ENCODE measurements at regions not wholly inside any gene's neighbourhood (a gene's known extent, or its start where the extent isn't known, plus 50 kb on each side); places are given as distances from the start of the nearest gene placed in this dataset.
"Not testable (repeated sequence)": the region's sequence is repeated elsewhere in the genome, so short reads cannot be mapped to it uniquely, and the experiment has no call there.

GRCh38 chr1:55463814-55464475 lies 248.8 kb upstream of the USP24 start:
- no peak for DNase-seq

- no peak for DNase-seq
Observed at GRCh38 chr1:55457874-55458273, 242.7 kb upstream of the USP24 start.

GRCh38 chr1:55456971-55457370 lies 241.8 kb upstream of the USP24 start:
- no peak for DNase-seq

GRCh38 chr1:55448261-55448660 lies 233.1 kb upstream of the USP24 start:
- no peak for DNase-seq

GRCh38 chr1:55447488-55447887 lies 232.3 kb upstream of the USP24 start:
- DNase-seq: no peak

GRCh38 chr1:55446351-55446750 lies 231.2 kb upstream of the USP24 start:
- no peak for DNase-seq

GRCh38 chr1:55445416-55445815 lies 230.3 kb upstream of the USP24 start:
- no peak for DNase-seq

GRCh38 chr1:55444667-55445066 lies 229.5 kb upstream of the USP24 start:
- no peak for DNase-seq

GRCh38 chr1:55443175-55443915 lies 228.2 kb upstream of the USP24 start:
- DNase-seq: peak; percentile 10

- no peak for DNase-seq
Observed at GRCh38 chr1:55441489-55441888, 226.3 kb upstream of the USP24 start.

- no peak for DNase-seq
Observed at GRCh38 chr1:55437692-55438091, 222.5 kb upstream of the USP24 start.

GRCh38 chr1:55430720-55431119 lies 215.6 kb upstream of the USP24 start:
- DNase-seq: not testable (repeated sequence)

GRCh38 chr1:55430206-55430605 lies 215.0 kb upstream of the USP24 start:
- not testable (repeated sequence) for DNase-seq

- DNase-seq: no peak
Observed at GRCh38 chr1:55428944-55429931, 214.1 kb upstream of the USP24 start.

GRCh38 chr1:55428231-55428630 lies 213.1 kb upstream of the USP24 start:
- DNase-seq: no peak

DNA sequence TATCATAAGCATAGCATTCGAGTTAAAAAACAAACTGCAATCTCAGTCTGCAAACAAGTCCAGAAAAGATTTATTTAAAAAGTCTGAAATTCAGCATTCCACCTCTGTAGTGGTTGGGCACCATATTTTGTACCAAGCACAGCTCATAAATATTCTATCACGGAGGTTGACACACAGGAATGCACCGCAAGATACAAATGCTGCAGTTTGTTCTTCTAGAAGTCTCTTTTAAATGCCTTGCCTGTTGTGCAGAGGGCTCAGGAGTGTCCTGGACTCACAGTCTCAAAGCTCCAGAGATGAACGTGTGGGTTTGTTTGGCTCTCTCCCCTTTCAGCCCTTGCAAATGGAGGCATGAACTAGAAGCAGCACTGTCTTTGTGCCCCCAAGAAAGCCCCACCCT lies 212.4 kb upstream of the USP24 start:
- no peak for DNase-seq

GRCh38 chr1:55426619-55427018 lies 211.5 kb upstream of the USP24 start:
- no peak for DNase-seq

DNA sequence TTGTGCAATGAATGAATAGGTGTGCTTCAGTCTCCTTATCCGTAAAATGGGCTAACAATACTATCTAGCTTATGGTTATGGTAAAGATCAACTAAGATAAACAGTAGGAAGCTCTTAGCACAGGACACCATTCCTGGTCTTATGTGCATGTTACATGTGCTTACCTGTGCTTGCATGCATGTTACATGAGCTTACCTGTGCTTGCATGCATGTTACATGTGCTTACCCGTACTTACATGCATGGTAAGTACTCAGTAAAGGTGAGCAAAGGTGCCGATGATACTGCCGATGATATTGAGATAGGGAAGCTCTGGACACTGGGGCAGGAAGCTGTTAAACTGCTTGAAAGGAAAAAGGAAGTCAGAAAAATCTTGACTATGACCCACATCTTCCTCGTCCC lies 211.0 kb upstream of the USP24 start:
- no peak for DNase-seq

- no peak for DNase-seq
Observed at GRCh38 chr1:55425310-55425930, 210.3 kb upstream of the USP24 start.

GRCh38 chr1:55423376-55423775 lies 208.2 kb upstream of the USP24 start:
- peak; percentile 32 for DNase-seq

DNA sequence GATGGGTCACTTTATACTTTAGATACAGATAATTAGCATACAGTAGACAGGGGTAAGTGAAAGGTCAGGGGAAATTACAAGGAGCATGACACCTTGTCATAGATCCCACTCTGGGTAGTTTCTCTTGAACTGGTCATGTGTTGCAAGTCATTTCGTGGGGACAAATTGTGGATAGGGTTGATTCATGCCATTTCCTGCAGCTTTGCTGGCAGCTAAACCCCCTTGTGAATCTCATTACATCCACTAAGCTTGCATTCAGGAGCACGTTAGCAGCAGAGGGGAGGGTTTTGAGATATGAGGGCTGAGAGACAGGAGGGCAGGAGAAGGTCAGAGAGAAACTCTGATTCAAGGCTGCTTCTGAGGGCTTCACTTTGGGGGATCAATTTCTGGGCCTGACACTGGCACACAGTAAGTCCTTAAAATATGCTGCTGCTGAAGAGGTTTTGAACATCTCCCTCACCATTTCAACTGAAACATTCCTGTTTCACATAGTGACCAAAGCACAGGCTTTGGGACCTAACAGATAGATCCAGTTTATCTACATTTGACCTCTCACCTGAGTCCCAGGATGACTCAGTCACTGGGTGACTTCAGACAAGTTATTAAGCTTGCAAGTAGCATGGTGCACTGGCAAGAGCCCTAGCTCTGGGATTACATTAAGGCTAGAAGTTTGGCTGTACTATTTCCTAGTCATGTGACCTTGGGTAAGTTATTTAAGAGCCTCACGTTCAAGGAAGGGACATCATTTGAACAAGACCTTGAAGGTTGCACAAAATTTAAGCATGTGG lies 206.0 kb upstream of the USP24 start:
- DNase-seq: no peak

DNA sequence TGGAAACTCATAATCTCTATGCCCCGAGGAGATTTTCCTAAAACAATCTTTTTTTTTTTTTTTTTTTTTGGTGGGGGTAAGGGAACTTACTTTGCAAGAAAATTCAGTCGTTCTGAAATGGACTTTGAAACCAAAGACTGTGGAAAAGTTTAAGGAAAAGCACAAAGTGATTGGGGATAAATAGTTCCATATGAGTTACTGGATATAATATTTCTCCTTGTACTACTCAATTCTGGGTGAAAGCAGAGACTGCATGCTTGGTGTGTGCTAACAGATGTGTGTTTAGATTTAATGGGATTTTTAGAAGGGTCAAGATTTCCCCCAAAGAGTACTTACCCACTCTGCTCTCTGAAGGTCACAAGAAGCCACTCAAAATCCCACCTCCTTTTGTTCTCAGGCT lies 204.9 kb upstream of the USP24 start:
- DNase-seq: no peak
